BJ (cell line): ENCODE measurements at regions not wholly inside any gene's neighbourhood (a gene's known extent, or its start where the extent isn't known, plus 50 kb on each side); places are given as distances from the start of the nearest gene placed in this dataset.

Experiments
- CTCF ChIA-PET: fragments of 350-600 bp; formaldehyde crosslinking; extraction: SDS; loops from one replicate; lab custom pipeline; 2021; ENCODE audit warnings: antibody characterized with exemption, inconsistent platforms; lab: Yijun Ruan, JAX
- POLR2A ChIA-PET: fragments of 300-600 bp; sonication (Branson Sonifier 250); formaldehyde crosslinking; extraction: SDS; loops from one replicate; lab custom pipeline; 2021; ENCODE audit warnings: antibody characterized with exemption; lab: Charles Lee
- DNase-seq: peaks from one replicate; pipeline ENCODE4 v3.0.0-alpha.2; 2011; ENCODE audit warnings: low read depth
- H3K27me3 ChIP-seq: 2 replicates; pipeline ENCODE4 v1.6.0; 2011; ENCODE audit warnings: low read length; ENCODE audit not compliant: control insufficient read depth, insufficient read depth
- H3K36me3 ChIP-seq: 2 replicates; pipeline ENCODE4 v1.5.1; 2011; ENCODE audit warnings: low read length; ENCODE audit not compliant: control insufficient read depth, insufficient read depth
- H3K4me3 ChIP-seq: 2 replicates; pipeline ENCODE4 v1.5.1; 2011; ENCODE audit warnings: low read depth, mild to moderate bottlenecking, control low read depth, low read length
- CTCF ChIP-seq: IDR thresholded peaks from 2 replicates; pipeline ENCODE4 v1.5.1; 2011; ENCODE audit warnings: low read depth, mild to moderate bottlenecking, control low read depth, inconsistent platforms, low read length, moderate library complexity; ENCODE audit not compliant: insufficient read depth

GRCh38 chr19:29879655-29879974 is 62.4 kb upstream of the URI1 start:
- Histone ChIP-seq H3K36me3 (no peaks in the 10 kb centered on the region), H3K4me3 (no peak overlapping the region), H3K27me3 (no peaks in the 10 kb centered on the region; the same call in 1 of the 2 replicates)
- no peak for DNase-seq
- no peak for TF ChIP-seq CTCF
- ChIA-PET CTCF (interaction anchor here (0.8 to 2.2 kb wide), 3 partner anchors 8 to 186 kb away, joined by 3 to 9 read pairs (median 3); no protein-coding TSS in a partner anchor), POLR2A (no interaction called here)

- no peak for TF ChIP-seq CTCF
- POLR2A ChIA-PET, result no interaction called here
Observed at GRCh38 chr19:29880498-29881081, 61.4 kb upstream of the URI1 start.

GRCh38 chr19:29881386-29881785 is 60.7 kb upstream of the URI1 start:
- H3K4me3 ChIP-seq, result no peak overlapping the region
- no peaks in the 10 kb centered on the region for H3K36me3 ChIP-seq
- ChIA-PET POLR2A (no interaction called here), CTCF (interaction anchor here (2.6 kb wide), 1 partner anchor 8 kb away, joined by 8 read pairs; no protein-coding TSS in a partner anchor)
- no peaks in the 10 kb centered on the region; the same call in 1 of the 2 replicates for H3K27me3 ChIP-seq
- DNase-seq, result no peak
- no peak for TF ChIP-seq CTCF

More at GRCh38 chr19:29880498-29881081, 61.4 kb upstream of the URI1 start:
- no peaks in the 10 kb centered on the region for H3K36me3 ChIP-seq
- H3K4me3 ChIP-seq, result no peak overlapping the region
- H3K27me3 ChIP-seq, result no peaks in the 10 kb centered on the region; the same call in 1 of the 2 replicates
- no peak for DNase-seq
- CTCF ChIA-PET, result interaction anchor here (0.8 to 2.2 kb wide), 3 partner anchors 9 to 150 kb away, joined by 3 to 9 read pairs (median 3); no protein-coding TSS in a partner anchor

DNA sequence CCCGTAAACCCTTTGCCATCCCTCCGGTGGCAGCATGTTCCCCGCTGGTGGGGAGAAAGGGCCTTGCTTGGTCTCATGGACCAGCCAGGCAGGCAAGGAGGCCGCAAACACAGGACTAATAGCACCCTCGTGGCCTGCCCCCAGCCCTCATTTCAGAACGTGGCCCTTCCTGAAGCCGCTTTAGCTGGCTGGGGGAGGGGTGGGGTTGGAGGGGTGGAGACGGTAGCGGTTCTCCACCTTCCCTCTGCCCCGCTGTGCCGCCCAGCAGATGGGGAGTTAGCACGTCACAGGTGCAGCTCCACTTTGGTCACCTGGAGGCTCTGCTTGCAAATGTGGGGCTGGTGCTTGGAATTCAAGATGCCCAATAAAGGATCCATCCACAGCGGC is 59.3 kb upstream of the URI1 start:
- no peak for DNase-seq
- Histone ChIP-seq H3K4me3 (no peak overlapping the region), H3K36me3 (no peaks in the 10 kb centered on the region), H3K27me3 (no peaks in the 10 kb centered on the region; the same call in 1 of the 2 replicates)
- ChIA-PET CTCF (interaction anchor here (0.8 to 2.6 kb wide), 2 partner anchors 9 to 786 kb away, joined by 3 to 8 read pairs; no protein-coding TSS in a partner anchor), POLR2A (no interaction called here)
- no peak for TF ChIP-seq CTCF

- ChIA-PET POLR2A (no interaction called here), CTCF (interaction anchor here (2.6 kb wide), 1 partner anchor 11 kb away, joined by 8 read pairs; no protein-coding TSS in a partner anchor)
- Histone ChIP-seq H3K36me3 (no peaks in the 10 kb centered on the region), H3K4me3 (no peak overlapping the region), H3K27me3 (no peaks in the 10 kb centered on the region; the same call in 1 of the 2 replicates)
- TF ChIP-seq CTCF, result no peak
- DNase-seq, result no peak
Observed at GRCh38 chr19:29884044-29884443, 58.0 kb upstream of the URI1 start.
